Femur (tissue), 1 donor: ENCODE measurements at regions not wholly inside any gene's neighbourhood (a gene's known extent, or its start where the extent isn't known, plus 50 kb on each side); places are given as distances from the start of the nearest gene placed in this dataset.

ENCODE experiments used
- DNase-seq: peaks from one replicate; pipeline ENCODE4 v3.0.0-alpha.2; 2017

- peak; percentile 64 for DNase-seq
Measured at GRCh38 chr6:26197933-26198721, 110.9 kb downstream of the HFE start.

- DNase-seq: no peak
Measured at GRCh38 chr6:26198722-26199056, 111.5 kb downstream of the HFE start.

- peak; percentile 86 for DNase-seq
Measured at GRCh38 chr6:26199057-26199772, 112.0 kb downstream of the HFE start.

- no peak for DNase-seq
Measured at GRCh38 chr6:26199773-26200764, 112.8 kb downstream of the HFE start.

- DNase-seq: no peak
Measured at GRCh38 chr6:26200918-26201721, 113.9 kb downstream of the HFE start.

GRCh38 chr6:26202201-26202611 lies 115.0 kb downstream of the HFE start:
- DNase-seq: no peak

GRCh38 chr6:26202811-26203583 lies 115.8 kb downstream of the HFE start:
- DNase-seq: no peak

- peak; percentile 98 for DNase-seq
Measured at GRCh38 chr6:26204332-26205160, 117.3 kb downstream of the HFE start.

GRCh38 chr6:26205161-26205624 lies 118.0 kb downstream of the HFE start:
- DNase-seq: peak; percentile 95

GRCh38 chr6:26205625-26206574 lies 118.7 kb downstream of the HFE start:
- peak; percentile 50 for DNase-seq

- DNase-seq: no peak
Measured at GRCh38 chr6:26206868-26207801, 119.9 kb downstream of the HFE start.

GRCh38 chr6:26211963-26212362 lies 124.7 kb downstream of the HFE start:
- no peak for DNase-seq

GRCh38 chr6:26213334-26214075 lies 126.3 kb downstream of the HFE start:
- no peak for DNase-seq

GRCh38 chr6:26214803-26215584 lies 127.8 kb downstream of the HFE start:
- peak; percentile 25 for DNase-seq

- DNase-seq: peak; percentile 54
Measured at GRCh38 chr6:26215585-26216358, 128.5 kb downstream of the HFE start.
